ENCODE measurements at regions not wholly inside any gene's neighbourhood (a gene's known extent, or its start where the extent isn't known, plus 50 kb on each side); places are given as distances from the start of the nearest gene placed in this dataset.

- no peak for DNase-seq (ENCODE audit: low spot score)
Measured at GRCh38 chr10:43001427-43001795, 75.5 kb upstream of the RET start.

GRCh38 chr10:43002596-43002995 is 74.3 kb upstream of the RET start:
- DNase-seq (ENCODE audit: low spot score): no peak

- no peak for DNase-seq (ENCODE audit: low spot score)
Measured at GRCh38 chr10:43006490-43006889, 70.4 kb upstream of the RET start.

GRCh38 chr10:43012578-43012977 is 64.3 kb upstream of the RET start:
- DNase-seq (ENCODE audit: low spot score): no peak

- DNase-seq (ENCODE audit: low spot score): no peak
Measured at GRCh38 chr10:43013065-43013464, 63.8 kb upstream of the RET start.

- no peak for DNase-seq (ENCODE audit: low spot score)
Measured at GRCh38 chr10:43024524-43024923, 52.3 kb upstream of the RET start.

- DNase-seq (ENCODE audit: low spot score): no peak
Measured at GRCh38 chr10:43024942-43025700, 51.7 kb upstream of the RET start.

- no peak for DNase-seq (ENCODE audit: low spot score)
Measured at GRCh38 chr10:43026039-43026973, 50.6 kb upstream of the RET start.

All from CD4-positive, alpha-beta T cell treated with Interleukin-6 at 100 ng/mL for 8 hours (primary cell).